NCI-H1048 (cell line): ENCODE measurements at regions not wholly inside any gene's neighbourhood (a gene's known extent, or its start where the extent isn't known, plus 50 kb on each side); places are given as distances from the start of the nearest gene placed in this dataset.
"Not testable (repeated sequence)": the region's sequence is repeated elsewhere in the genome, so short reads cannot be mapped to it uniquely, and the experiment has no call there.

ENCODE experiments used
- DNase-seq: peaks from one replicate; lab custom pipeline; 2025; lab: John Stamatoyannopoulos, UW

DNA sequence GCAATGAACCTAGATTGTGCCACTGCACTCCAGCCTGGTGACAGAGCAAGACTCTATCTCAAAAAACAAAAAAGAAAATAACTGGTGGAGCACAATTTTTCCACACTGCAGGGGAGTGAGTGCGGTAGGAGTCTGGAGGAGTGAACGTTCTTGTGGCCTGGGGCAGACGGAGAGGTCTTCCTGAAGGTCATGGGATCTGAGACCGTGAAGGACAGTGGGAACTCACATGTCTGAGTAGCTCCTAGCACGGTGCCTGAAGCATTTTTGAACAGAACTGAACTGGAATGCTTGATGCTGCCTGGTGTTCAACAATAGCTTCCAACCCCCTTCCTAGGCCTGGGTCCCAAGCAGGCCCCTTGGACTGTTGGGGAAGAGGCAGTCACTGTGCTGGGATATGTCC lies 84.3 kb upstream of the PODXL start:
- DNase-seq = no peak

DNA sequence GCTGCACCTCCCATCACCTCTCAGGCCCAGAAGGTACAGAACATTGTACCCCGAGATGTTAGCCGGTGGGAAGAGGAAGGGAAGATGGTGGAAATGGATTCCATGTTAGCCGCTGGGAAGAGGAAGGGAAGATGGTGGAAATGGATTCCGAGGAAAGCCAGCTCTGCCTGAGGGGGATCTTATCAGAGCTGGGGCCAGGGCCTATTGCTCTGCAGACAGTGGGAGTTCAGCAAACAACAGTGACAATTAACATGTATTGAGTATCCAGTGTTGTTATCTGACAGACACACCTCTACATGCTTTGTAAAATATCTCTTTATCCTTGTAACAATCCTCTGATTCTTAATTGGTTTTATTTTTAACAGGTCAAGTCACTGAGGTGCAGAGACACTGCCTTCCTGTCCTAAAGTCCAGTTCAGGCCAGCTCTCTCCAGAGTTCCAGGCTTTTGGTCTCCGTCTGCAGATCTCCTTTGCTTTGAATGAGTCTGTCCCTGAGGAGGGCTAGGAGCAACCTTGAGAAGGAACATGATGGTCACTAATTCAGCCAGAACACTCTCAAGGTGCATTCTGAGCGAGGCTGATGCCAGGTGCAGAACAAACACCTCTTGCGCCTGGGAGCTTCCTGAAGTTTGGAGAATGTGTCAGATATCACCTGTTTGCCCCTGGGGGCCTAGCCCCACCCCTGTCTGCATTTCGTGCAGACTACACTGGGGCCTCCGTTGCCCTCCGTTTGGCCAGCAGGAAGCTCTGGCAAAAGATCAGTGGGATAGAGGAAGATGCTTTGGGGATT lies 82.4 kb upstream of the PODXL start:
- no peak for DNase-seq

DNA sequence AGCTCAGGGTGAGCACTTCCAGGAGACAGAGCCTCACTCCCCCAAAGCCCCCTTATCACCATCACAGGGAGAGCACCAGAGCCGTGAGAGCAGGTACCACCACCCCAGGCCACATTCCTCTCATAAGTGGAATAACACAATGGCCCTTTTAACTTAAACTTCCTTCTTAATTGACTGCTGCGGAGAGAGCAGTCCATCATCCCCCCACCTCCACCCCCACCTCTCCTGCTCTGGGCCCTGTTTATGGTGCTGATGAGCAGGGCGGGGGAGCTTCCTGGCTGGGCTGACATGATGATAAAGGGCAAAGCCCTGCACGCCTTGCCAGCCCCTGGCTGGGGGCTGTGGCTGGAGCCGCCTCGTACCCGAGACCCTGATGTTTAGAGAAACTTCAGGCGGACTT lies 81.4 kb upstream of the PODXL start:
- no peak for DNase-seq

DNA sequence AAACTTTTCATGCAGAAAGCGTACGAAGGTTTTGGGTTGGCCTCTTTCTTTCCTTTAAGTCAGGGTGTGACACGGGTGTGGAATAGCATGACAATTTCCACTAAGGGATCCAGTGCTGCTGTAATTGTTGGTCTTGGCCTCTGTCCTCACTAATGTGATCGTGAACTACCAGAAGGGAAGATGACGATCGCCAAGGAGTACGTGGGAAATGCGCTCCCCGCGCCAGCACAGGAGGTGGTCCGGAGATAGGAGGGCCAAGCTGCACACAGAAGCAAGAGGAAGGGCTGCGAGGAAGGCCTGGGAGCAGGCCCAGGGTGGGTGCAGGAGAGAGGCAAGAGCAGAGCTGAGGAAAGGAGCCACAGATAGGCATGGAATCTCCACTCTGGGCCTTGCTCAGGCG lies 79.7 kb upstream of the PODXL start:
- DNase-seq = no peak

DNA sequence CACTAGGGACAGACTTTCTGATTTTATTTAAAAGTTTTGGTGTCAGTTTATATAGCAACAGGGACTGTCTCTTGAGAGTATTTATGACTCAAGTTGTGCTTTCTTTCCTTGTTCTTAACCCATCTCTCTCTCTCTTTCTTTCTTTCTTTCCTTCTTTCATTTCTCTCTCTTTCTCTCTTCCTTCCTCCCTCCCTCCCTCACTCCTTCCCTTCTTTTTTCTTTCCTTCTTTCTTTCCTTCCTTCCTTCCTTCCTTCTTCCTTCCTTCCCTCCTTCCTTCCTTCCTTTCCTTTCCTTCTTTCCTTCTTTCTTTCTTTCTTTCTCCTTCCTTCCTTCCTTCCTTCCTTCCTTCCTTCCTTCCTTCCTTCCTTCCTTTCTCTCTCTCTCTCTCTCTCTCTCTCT lies 77.8 kb upstream of the PODXL start:
- DNase-seq = not testable (repeated sequence)

DNA sequence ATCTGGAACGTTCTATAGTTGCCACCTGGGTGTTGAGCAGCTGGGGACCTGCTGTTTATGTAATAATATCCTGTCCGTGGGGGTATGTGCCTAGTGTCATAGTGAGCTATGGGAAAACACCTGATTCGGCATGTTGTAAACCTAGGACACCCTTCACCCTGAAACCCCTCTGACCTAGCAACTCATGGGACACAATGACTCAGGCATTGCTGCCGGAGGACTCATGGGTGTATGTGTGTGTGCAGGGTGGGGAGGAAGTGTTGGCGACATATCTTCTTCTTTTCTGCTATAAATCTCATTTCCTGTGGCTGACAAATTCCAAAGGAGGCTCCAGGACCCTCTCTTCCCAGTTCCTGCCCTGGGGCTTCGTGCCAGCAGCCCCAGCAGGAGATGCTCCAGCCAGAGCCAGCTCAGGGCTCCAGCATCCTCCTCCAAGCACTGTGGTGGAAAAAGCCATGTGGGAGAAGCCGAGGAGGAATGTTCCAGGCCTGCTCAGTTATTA lies 77.0 kb upstream of the PODXL start:
- no peak for DNase-seq

DNA sequence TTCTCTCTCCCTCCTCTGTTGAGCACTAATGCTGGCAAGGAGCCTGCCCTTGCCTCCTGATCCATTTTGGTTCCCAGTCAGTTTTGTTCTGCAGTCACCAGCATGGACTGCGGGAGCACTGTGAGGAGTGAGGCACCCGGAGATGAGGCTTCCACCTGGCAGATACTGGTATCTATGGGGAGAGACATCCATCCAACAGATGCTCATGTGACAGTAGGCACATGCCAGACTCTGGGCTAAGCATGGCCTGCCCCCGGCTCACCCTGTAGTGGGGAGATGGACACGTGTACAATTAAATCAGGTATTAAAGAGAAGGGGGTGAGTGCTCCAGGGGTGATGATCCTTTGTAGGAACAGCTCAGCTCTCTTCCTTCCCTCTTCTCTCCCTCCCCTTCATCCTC lies 74.0 kb upstream of the PODXL start:
- DNase-seq = no peak

DNA sequence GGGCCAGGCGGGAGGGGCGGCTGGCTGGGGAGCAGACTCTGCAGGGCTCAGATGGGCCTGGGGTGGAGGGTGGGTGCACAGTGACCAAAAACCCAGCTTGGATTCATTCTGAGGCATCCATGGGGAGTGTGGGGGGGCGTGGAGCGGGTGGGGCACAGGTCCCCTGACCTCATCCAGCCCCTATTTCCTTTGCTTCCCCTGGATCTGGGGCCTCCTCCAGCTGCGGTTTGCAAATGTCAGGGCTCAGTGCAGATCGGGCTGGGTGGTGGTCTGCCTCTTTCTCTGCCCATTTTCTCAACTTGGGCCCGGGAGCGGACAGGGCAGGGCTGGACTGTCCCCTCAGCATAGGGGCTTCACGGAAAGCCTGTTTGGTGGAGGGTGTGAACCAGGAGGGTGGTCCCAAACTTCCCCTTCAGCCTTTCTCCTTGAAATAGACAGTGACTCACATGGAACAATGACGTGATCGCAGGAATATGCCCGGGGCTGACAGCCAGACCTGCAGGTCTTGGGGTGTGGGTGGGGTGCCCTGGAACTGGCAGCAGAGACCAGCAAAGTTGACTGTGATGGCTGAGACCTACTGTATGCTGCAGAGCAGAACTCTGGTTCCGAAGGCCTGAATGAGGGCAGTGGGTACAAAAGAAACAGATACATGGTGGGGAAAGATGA lies 72.9 kb upstream of the PODXL start:
- DNase-seq = no peak

DNA sequence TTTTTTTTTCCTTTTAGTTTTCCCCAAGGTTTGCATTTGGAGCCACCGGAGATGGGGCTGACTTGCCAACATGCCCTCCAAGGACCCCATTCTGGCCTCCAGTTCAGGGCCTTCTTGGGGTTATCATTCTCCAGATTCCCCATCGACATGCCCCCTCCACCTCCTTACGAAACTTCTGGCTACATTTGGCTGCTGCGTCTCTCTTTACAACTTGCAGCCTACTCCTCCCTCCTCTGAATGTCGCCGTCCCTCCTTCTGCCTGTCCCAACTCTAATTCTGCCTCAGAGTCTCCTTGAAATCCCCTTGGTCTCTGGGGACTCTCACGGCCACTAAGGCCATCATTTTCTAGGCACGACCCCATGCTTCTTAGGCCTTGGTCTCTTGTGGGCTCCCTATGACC lies 72.2 kb upstream of the PODXL start:
- DNase-seq = no peak

DNA sequence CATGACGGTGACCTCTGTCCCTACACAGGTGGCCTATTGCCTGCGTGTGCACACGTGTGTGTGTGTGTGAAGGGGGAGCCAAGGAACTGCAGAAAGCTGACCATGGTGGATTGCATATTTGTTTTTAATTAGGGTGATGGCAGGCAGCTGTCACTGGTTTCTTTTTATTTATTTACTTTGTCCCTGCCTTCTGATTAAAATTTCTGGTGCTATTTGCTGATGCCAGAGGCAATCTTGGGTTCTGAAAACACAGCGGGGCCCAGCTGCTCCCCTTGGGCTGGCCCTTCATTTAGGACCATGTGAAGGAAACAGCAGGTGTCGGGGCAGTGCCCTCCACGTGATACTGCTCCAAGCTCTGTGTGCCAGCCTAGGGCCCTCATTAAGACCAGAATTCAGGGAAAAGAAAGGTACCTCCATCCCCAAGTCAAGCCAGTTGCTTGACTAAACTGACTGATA lies 71.3 kb upstream of the PODXL start:
- no peak for DNase-seq

DNA sequence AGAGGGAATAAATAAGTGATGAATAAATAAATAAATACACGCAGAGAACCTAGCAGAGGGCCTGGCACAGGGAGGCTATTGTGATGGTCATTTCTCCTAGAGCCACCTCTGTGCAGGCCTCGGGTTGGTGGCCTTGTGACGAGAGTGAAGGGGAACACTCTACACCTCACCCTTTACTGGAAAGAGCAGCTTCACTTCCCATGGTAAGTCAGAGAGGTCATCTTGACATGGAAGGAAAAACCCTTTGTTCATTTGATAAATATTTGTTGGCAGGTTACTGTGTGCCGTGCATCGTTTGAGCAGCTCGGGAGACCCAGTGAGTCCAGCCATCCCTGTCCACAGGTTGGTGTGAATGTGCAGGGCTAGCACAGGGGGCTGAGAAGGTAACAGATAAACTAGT lies 70.2 kb upstream of the PODXL start:
- DNase-seq = no peak

DNA sequence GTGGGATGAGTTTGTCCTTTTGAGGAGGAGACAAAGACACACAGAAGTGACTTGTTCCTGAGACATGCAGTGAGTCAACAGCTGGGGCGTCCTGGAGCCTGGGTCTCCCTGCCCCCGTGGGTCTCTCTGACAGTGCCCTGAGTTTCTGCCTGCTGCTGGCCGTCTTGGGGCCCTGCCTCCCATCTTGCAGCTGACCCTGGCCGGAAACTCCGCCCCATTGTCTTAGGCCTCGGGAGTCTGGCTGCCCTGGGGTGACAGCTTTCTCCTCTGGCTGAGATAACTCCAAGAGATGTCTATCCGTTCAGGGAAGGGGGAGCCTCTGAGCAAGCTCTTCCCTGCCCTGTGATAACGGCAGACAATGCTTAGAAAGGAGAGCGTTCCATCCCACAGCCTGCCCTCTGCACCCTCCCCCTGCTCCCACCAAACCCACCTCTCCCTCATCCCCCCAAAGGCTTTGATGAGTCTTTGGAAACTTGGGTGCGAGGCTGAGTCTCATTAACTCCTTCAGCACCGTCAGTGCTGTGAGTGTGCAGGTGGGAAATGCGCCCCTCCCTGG lies 69.5 kb upstream of the PODXL start:
- DNase-seq = no peak

DNA sequence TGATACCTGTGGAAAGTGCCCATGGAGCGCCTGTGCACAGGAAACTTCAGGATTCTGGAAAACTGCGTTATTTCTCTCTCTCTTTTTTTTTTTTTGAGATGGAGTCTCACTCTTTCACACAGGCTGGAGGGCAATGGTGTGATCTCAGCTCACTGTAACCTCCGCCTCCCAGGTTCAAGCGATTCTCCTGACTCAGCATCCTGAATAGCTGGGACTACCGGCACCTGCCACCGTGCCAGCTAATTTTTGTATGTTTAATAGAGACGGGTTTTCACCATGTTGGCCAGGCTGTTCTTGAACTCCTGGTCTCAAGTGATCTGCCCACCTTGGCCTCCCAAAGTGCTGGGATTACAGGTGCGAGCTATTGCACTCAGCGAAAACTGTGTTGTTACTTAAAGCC lies 68.9 kb upstream of the PODXL start:
- not testable (repeated sequence) for DNase-seq

DNA sequence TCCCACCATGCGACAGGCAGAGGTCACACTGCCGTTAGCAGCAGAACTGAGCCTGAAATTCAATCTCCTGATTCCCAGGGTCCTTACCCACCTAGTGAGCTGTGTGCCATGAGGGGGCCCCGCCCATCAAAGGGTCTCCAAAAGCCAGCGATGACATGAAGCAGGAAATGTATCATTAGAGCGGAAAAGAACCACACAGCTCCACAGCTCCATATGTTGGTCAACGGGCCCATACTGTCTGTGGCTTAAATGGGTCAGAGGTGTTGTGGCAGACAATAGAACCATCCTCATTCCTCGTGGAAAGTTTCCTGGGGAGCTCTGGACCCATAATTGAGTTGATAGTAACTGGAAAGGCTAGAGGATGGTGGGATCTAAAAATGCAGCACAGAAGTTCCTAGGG lies 68.1 kb upstream of the PODXL start:
- DNase-seq = no peak

DNA sequence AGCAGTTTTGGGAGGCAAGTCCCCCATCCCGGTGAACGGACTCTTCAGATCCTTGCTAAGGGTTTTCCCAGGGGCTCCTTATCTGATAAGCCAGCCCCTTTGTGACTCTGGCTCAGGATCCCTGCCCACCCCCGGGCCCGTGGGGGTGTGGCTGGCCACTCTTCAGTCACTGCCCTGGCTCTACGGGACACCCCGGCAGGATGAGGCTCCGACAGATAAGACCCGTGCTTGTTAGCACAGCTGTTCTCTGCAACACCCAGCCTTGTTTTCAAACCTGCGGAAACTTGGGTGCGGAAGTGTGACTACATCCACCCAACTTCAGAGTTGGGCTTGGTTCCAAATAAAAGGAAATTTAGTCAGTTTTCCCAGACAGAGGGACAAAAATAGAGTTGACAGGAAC lies 66.7 kb upstream of the PODXL start:
- no peak for DNase-seq

DNA sequence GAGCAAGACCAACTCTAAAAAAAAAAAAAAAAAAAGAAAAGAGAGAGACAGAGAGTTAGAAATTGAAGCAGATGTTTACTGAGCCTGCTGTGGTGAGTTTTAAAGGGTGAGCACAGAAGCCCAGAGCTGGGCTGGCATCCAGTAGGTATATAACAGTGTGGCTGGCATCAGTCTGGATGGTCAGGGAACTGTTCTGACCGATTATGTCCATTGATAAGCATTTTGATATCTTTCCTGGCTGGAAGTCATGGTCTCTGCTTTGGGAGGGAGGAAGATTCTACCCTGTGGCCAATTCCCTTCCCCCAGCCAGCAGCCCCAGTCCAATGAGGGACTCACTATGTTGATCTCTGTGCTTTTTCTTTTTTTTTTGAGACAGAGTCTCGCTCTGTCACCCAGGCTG lies 65.2 kb upstream of the PODXL start:
- DNase-seq = no peak

DNA sequence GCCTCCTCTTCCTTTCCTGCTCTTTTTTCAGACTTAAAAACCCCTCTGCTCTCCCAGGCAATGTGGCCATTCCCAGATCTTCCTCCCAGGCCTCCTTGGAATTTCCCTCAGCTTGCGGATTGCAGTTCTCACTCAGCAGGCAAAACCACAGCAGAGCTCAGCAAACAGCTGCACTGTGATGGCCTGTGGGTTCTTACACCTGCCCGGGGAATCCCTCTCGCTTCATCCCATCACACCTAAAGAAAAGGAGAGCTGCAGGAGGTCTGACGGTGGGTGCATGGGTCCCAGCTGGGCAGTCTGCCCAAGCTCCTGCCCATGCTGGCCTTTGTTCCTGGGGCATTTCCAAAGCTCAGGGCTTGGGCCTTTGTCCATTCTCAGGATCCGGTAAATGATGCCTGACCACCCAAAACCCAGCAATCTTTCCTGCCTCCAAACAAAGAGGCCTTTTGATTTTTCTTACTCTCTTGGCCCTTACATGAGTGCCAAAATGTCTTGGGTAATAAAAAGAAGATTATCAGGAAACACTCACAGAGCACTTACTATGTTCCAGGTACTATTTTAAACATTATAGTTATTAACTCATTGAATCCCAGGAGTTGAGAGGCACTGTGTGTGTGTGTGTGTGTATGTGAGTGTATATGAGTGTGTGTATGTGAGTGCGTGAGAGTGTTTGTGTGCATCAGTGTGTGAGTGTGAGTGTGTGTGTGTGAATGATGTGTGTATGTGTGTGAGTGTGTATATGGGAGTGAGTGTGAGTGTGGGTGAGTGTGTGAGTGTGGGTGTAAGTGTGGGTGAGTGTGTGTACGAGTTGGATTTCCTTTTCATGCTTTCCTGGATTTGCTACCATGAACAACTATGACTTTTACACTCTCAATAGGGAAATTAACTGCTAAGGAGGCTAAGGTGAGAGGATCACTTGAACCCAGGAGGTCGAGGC lies 64.5 kb upstream of the PODXL start:
- DNase-seq = no peak

DNA sequence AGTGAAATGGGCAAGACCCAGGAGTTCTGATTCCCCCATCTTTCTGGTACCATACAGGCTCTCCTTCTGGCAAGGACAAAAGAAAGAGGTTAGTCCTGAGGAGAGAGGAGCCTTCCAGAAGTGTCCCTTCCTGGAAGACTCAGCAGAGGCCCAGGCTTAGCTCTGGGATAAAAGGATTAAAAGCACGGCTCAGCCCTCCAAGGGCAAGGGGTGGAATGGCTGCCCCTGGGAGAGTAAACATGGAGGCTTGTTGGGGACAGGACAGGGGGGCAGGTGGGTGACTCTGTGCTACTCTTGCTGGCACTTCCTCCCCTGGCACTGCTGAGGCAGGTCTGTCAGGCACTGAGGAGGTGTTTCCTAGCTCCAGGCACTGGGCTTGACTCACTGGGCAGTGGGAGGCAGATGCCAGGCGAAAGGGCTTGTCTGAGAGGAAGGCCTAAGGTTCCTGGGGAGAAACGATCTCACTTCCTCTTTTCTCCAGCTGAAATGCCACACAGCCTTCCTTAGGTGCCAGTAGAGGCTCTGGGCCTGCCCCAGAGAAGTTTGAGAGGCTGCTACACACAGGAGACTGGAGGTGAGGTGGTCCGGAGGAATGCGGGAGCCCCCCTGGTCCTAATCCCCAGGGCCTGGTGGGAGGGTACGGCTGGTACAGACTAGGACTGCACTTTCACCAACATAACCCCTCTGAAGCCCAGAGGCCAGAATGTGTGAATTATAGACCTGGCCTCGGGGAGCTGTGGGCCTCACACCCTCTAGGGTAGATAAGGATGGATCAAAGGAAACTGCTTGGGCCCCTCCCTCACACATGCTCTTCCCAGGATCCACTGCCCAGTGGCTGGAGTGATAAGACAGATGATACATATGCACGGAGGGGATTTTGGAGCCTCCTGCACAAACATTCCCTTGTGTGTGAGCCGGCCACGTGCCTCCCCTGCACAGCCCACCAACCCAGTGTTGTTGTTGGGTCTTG lies 63.2 kb upstream of the PODXL start:
- no peak for DNase-seq

DNA sequence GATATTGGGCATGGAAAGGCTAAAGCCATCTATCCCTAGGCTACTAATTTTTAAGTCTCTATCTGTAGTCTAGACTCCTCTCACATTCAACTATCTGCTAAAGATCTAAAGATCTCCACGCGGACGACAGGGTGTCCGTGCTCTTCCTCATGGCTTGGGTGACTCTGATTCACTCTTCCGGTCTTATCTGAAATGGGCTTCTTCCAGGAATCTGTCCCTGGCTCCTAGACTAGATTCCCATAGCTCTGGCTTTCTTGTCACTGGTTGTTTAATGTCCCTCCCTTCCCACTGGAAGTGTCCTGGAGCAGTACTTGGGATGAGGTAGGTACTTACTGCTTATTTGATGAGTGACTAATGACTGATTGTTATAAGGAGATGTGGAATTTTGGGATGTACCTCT lies 62.0 kb upstream of the PODXL start:
- DNase-seq = no peak

DNA sequence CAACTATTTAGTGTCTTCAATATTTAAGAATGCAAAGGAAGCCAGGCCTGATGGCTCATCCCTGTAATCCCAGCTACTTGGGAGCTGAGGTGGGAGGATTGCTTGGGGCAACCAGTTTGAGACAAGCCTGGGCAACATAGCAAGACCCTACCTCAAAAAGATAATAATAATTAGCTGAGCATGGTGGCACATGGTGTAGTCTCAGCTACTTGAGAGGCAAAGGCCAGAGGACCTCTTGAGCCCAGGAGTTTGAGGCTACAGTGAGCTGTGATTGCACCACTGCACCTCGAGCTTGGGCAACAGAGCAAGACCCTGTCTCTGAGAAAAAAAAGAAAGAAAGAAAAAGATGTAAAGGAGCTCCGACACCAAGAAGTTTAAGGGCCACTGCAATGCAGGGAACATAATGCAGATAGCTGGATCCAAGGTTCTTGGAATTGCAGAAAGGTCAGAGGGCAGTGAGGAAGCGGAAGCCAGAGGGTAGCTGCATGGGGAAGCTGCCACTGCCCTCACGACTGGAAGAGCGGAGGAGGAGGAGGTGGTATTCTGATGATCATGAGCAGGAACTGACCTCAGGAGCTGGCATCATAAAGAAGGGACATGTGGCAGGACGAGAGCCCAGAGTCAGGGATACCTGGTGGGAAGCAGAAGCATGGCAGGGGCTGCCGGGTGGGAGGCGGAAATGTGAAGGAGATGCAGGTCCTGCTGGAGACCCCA lies 60.2 kb upstream of the PODXL start:
- DNase-seq = no peak
